SK-N-SH (cell line): ENCODE measurements at regions not wholly inside any gene's neighbourhood (a gene's known extent, or its start where the extent isn't known, plus 50 kb on each side); places are given as distances from the start of the nearest gene placed in this dataset.
"Not testable (repeated sequence)": the region's sequence is repeated elsewhere in the genome, so short reads cannot be mapped to it uniquely, and the experiment has no call there.

Experiments
- CHD2 ChIP-seq: fragments of 150-350 bp; IDR thresholded peaks from 2 replicates; pipeline ENCODE4 v1.6.1; 2018; ENCODE audit warnings: low read length; ENCODE audit not compliant: partially characterized antibody
- CTCF ChIP-seq: fragments of 200-600 bp; sonication (generic); IDR thresholded peaks from 2 replicates; pipeline ENCODE4 v1.6.1; 2017; ENCODE audit warnings: antibody characterized with exemption, mild to moderate bottlenecking, moderate library complexity
- RXRA ChIP-seq: IDR thresholded peaks from 2 replicates; pipeline ENCODE4 v1.4.0; 2012; ENCODE audit warnings: low read depth, mild to moderate bottlenecking, borderline replicate concordance
- TAF1 ChIP-seq: IDR thresholded peaks from 2 replicates; pipeline ENCODE4 v1.6.1; 2012; ENCODE audit warnings: low read depth, mild to moderate bottlenecking, low read length, moderate library complexity, borderline replicate concordance

DNA sequence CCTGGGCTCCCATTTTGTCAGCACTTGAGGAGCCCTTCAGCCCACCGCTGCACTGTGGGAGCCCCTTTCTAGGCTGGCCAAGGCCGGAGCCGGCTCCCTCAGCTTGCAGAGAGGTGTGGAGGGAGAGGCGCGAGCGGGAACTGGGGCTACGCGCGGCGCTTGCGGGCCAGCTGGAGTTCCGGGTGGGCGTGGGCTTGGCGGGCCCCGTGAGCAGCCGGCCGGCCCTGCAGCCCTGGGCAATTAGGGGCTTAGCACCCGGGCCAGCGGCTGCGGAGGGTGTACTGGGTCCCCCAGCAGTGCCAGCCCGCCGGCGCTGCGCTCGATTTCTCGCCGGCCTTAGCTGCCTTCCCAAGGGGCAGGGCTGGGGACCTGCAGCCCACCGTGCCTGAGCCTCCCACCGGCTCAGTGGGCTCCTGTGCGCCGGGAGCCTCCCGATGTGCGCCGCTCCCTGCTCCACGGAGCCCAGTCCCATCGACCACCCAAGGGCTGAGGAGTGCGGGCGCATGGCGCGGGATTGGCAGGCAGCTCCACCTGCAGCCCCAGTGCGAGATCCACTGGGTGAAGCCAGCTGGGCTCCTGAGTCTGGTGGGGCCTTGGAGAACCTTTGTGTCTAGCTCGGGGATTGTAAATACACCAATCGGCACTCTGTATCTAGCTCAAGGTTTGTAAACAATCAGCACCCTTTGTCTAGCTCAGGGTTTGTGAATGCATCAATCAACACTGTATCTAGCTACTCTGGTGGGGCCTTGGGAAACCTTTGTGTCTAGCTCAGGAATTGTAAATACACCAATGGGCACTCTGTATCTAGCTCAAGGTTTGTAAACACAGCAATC is 137.8 kb downstream of the RFX6 start:
- not testable (repeated sequence) for TF ChIP-seq CTCF, CHD2, TAF1, RXRA
